Trophoblast cell (in vitro differentiated cells and primary cell): ENCODE measurements at regions not wholly inside any gene's neighbourhood (a gene's known extent, or its start where the extent isn't known, plus 50 kb on each side); places are given as distances from the start of the nearest gene placed in this dataset.

Source experiments
- DNase-seq, 2 donors: peaks; one replicate each; pipeline ENCODE4 v3.0.0-alpha.2; 2016
- H2AFZ ChIP-seq: 2 replicates; pipeline ENCODE4 v1.6.1; 2013; ENCODE audit warnings: low read length, moderate library complexity, mild to moderate bottlenecking; ENCODE audit not compliant: insufficient read depth, poor library complexity
- H2AK5ac ChIP-seq: 2 replicates; pipeline ENCODE4 v1.6.1; 2013; ENCODE audit warnings: mild to moderate bottlenecking, low read length
- H2BK120ac ChIP-seq: 2 replicates; pipeline ENCODE4 v1.6.1; 2013; ENCODE audit warnings: low read length, mild to moderate bottlenecking, moderate library complexity; ENCODE audit not compliant: insufficient read depth, poor library complexity
- H2BK12ac ChIP-seq: 2 replicates; pipeline ENCODE4 v1.6.1; 2013; ENCODE audit warnings: mild to moderate bottlenecking, low read length, moderate library complexity
- H2BK5ac ChIP-seq: 2 replicates; pipeline ENCODE4 v1.6.1; 2013; ENCODE audit warnings: low read length, low read depth, moderate library complexity, mild to moderate bottlenecking; ENCODE audit not compliant: poor library complexity
- H3K14ac ChIP-seq: 2 replicates; pipeline ENCODE4 v1.6.1; 2013; ENCODE audit warnings: mild to moderate bottlenecking, low read length
- H3K18ac ChIP-seq: 2 replicates; pipeline ENCODE4 v1.6.1; 2013; ENCODE audit warnings: mild to moderate bottlenecking, low read length
- H3K23ac ChIP-seq: 2 replicates; pipeline ENCODE4 v1.6.1; 2013; ENCODE audit warnings: low read length
- H3K27ac ChIP-seq: 2 replicates; pipeline ENCODE4 v1.5.1; 2013; ENCODE audit warnings: low read depth, mild to moderate bottlenecking, inconsistent platforms, low read length, moderate library complexity
- H3K27me3 ChIP-seq: 2 replicates; pipeline ENCODE4 v1.6.1; 2013; ENCODE audit warnings: inconsistent platforms, mild to moderate bottlenecking, low read length, moderate library complexity; ENCODE audit not compliant: insufficient read depth
- H3K36me3 ChIP-seq, 2 experiments: 1 replicate in 1 of 2; 2 replicates in 1 of 2; pipeline ENCODE4 v1.6.1; 2013; ENCODE audit warnings: low read length in 2 of 2, mild to moderate bottlenecking in 2 of 2, moderate library complexity in 1 of 2; ENCODE audit not compliant: insufficient read depth in 2 of 2, control insufficient read depth in 1 of 2
- H3K4ac ChIP-seq: 2 replicates; pipeline ENCODE4 v1.6.1; 2013; ENCODE audit warnings: low read depth, mild to moderate bottlenecking, low read length, moderate library complexity
- H3K4me1 ChIP-seq, 2 experiments: 1 replicate in 1 of 2; 2 replicates in 1 of 2; pipeline ENCODE4 v1.6.1; 2013; ENCODE audit warnings: low read length in 2 of 2, mild to moderate bottlenecking in 2 of 2, moderate library complexity in 1 of 2; ENCODE audit not compliant: insufficient read depth in 2 of 2, control insufficient read depth in 1 of 2
- H3K4me2 ChIP-seq: 2 replicates; pipeline ENCODE4 v1.6.1; 2013; ENCODE audit warnings: inconsistent platforms, mild to moderate bottlenecking, low read length, moderate library complexity
- H3K4me3 ChIP-seq: 2 replicates; pipeline ENCODE4 v1.5.1; 2013; ENCODE audit warnings: mild to moderate bottlenecking, low read depth, low read length, inconsistent platforms
- H3K79me1 ChIP-seq: one replicate; pipeline ENCODE4 v1.6.1; 2013; ENCODE audit warnings: low read length
- H3K79me2 ChIP-seq: 2 replicates; pipeline ENCODE4 v1.6.1; 2013; ENCODE audit warnings: low read length, mild to moderate bottlenecking; ENCODE audit not compliant: control insufficient read depth, insufficient read depth, poor library complexity
- H3K9ac ChIP-seq: 2 replicates; pipeline ENCODE4 v1.6.1; 2013; ENCODE audit warnings: mild to moderate bottlenecking, low read length
- H3K9me3 ChIP-seq: 2 replicates; pipeline ENCODE4 v1.6.1; 2013; ENCODE audit warnings: low read depth, mild to moderate bottlenecking, control low read depth, inconsistent platforms, low read length; ENCODE audit not compliant: insufficient read depth
- H4K12ac ChIP-seq: 2 replicates; pipeline ENCODE4 v1.6.1; 2013; ENCODE audit warnings: low read depth, mild to moderate bottlenecking, low read length, moderate library complexity
- H4K8ac ChIP-seq: 2 replicates; pipeline ENCODE4 v1.6.1; 2013; ENCODE audit warnings: low read depth, mild to moderate bottlenecking, low read length, moderate library complexity
- H4K91ac ChIP-seq: one replicate; pipeline ENCODE4 v1.6.1; 2013; ENCODE audit warnings: low read depth, mild to moderate bottlenecking, low read length, moderate library complexity
- WGBS: extraction: QIAGEN DNeasy Blood & Tissue Kit; methylation state at CpG from one replicate; pipeline ENCODE4 v1.1.7; 2013; ENCODE audit warnings: missing lambda C conversion rate; ENCODE audit not compliant: insufficient read length, insufficient coverage; ENCODE audit errors: extremely low coverage; 5-methylcytosine and 5-hydroxymethylcytosine counted together

DNA sequence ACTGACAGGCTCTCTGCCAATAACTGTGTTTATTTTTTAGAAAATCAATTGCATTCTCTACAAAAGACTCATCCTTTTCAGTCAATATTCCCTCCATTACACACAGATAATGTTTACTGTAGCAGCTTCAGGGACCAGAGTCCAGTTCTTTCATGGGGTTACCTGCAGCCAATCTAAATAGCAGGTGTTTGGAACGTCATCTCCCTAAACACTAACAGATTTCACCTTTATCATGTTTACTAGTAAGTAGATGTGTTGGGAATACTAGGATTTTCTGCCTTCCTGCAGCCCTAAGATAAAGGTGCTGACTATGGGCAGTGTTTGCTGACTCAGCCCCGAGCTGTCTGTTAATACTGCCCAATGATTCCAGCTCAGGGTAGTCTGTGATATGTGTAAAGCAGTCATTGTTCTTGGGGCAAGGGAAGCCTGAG, 447.0 kb downstream of the KIF4B start:
- Histone ChIP-seq H3K79me2 (no peaks in the 10 kb centered on the region), H2AFZ (no peak overlapping the region), H4K8ac (no peak overlapping the region), H2BK120ac (no peak overlapping the region), H3K27ac (no peak overlapping the region), H3K36me3 (no peaks in the 10 kb centered on the region), H3K9me3 (no peaks in the 10 kb centered on the region), H3K4me1 (no peaks in the 10 kb centered on the region), H3K79me1 (no peaks in the 10 kb centered on the region), H3K18ac (no peak overlapping the region), H3K23ac (no peak overlapping the region), H2AK5ac (no peak overlapping the region), H3K4me3 (no peak overlapping the region), H3K4ac (no peak overlapping the region), H4K91ac (no peak overlapping the region), H2BK5ac (no peak overlapping the region), H3K27me3 (no peaks in the 10 kb centered on the region), H4K12ac (no peak overlapping the region), H3K14ac (no peak overlapping the region), H3K4me2 (no peak overlapping the region), H2BK12ac (no peak overlapping the region), H3K9ac (no peak overlapping the region)
- no CpG with 5 or more reads among the region's 2 CpGs for WGBS
- no peak for DNase-seq

DNA sequence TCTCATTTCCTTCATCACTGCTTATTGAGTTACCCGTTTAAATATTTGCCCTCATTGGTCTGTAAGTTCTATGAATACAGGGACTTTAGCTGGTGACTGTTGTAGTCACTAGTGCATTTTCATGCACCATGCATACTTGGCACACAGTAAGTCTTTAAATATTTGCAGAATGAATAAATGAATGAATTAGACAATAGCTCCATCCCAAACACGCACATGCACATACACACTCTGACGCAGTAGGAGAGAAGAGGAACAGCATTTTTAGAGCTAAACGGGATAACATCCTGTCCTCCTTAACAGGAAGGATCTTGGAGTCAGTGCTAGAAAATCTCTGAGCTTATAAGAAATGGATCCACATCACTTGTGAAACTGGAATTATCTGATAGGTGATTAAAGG, 447.7 kb downstream of the KIF4B start:
- Histone ChIP-seq H3K36me3 (no peaks in the 10 kb centered on the region), H2BK12ac (no peak overlapping the region), H3K27me3 (no peaks in the 10 kb centered on the region), H3K18ac (no peak overlapping the region), H3K27ac (no peak overlapping the region), H4K8ac (no peak overlapping the region), H2BK120ac (no peak overlapping the region), H3K14ac (no peak overlapping the region), H3K4ac (no peak overlapping the region), H3K79me1 (no peaks in the 10 kb centered on the region), H3K4me1 (no peaks in the 10 kb centered on the region), H3K9me3 (no peaks in the 10 kb centered on the region), H2AFZ (no peak overlapping the region), H3K23ac (no peak overlapping the region), H2BK5ac (no peak overlapping the region), H3K79me2 (no peaks in the 10 kb centered on the region), H2AK5ac (no peak overlapping the region), H4K12ac (no peak overlapping the region), H3K4me2 (no peak overlapping the region), H3K9ac (no peak overlapping the region), H3K4me3 (no peak overlapping the region), H4K91ac (no peak overlapping the region)
- DNase-seq: no peak
- no CpG with 5 or more reads among the region's 4 CpGs for WGBS

GRCh38 chr5:155466851-155467250, 453.3 kb downstream of the KIF4B start:
- Histone ChIP-seq H2BK12ac (no peak overlapping the region), H4K8ac (no peak overlapping the region), H3K79me1 (no peaks in the 10 kb centered on the region), H2BK5ac (no peak overlapping the region), H2AFZ (no peak overlapping the region), H3K18ac (no peak overlapping the region), H3K79me2 (no peaks in the 10 kb centered on the region), H3K14ac (no peak overlapping the region), H4K91ac (no peak overlapping the region), H3K4me2 (no peak overlapping the region), H2AK5ac (no peak overlapping the region), H3K4me3 (no peak overlapping the region), H3K9me3 (no peaks in the 10 kb centered on the region), H3K9ac (no peak overlapping the region), H3K23ac (no peak overlapping the region), H2BK120ac (no peak overlapping the region), H3K27me3 (no peaks in the 10 kb centered on the region), H4K12ac (no peak overlapping the region), H3K4me1 (no peaks in the 10 kb centered on the region), H3K36me3 (no peaks in the 10 kb centered on the region), H3K27ac (no peak overlapping the region), H3K4ac (no peak overlapping the region)
- no peak for DNase-seq
- WGBS: no CpG with 5 or more reads among the region's 5 CpGs

- Histone ChIP-seq H4K8ac (no peak overlapping the region), H3K4me2 (no peak overlapping the region), H4K91ac (no peak overlapping the region), H3K36me3 (no peaks in the 10 kb centered on the region), H3K18ac (no peak overlapping the region), H3K4me3 (no peak overlapping the region), H2AK5ac (no peak overlapping the region), H3K79me2 (no peaks in the 10 kb centered on the region), H2BK5ac (no peak overlapping the region), H3K23ac (no peak overlapping the region), H3K9ac (no peak overlapping the region), H2BK12ac (no peak overlapping the region), H3K9me3 (no peaks in the 10 kb centered on the region), H3K27ac (no peak overlapping the region), H2BK120ac (no peak overlapping the region), H3K14ac (no peak overlapping the region), H2AFZ (no peak overlapping the region), H3K4me1 (no peaks in the 10 kb centered on the region), H3K27me3 (no peaks in the 10 kb centered on the region), H3K4ac (no peak overlapping the region), H4K12ac (no peak overlapping the region), H3K79me1 (no peaks in the 10 kb centered on the region)
- WGBS: no CpG with 5 or more reads among the region's 3 CpGs
- DNase-seq: no peak
These were observed 457.5 kb downstream of the KIF4B start for GRCh38 chr5:155471027-155471426.
